ENCODE measurements at regions not wholly inside any gene's neighbourhood (a gene's known extent, or its start where the extent isn't known, plus 50 kb on each side); places are given as distances from the start of the nearest gene placed in this dataset.

DNA sequence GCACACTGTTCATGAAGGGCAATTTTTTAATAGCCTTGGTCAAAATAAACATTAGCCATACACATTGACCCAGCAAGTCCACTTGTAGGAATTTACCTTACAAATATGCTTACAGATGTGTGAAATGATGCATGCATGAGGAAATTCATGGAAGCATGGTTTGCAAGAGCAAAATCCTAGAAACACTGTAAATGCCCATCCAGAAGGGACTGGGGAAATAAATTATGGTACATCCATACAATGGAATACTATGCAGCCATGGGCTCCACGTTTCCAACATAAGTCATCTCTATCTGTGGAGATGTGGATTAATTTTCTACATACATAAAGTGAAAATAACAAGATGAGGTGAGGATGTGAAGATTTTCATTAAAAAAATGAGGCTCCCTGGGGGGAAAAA is 99.1 kb downstream of the NPY start:
- TF ChIP-seq, protein P1, sequence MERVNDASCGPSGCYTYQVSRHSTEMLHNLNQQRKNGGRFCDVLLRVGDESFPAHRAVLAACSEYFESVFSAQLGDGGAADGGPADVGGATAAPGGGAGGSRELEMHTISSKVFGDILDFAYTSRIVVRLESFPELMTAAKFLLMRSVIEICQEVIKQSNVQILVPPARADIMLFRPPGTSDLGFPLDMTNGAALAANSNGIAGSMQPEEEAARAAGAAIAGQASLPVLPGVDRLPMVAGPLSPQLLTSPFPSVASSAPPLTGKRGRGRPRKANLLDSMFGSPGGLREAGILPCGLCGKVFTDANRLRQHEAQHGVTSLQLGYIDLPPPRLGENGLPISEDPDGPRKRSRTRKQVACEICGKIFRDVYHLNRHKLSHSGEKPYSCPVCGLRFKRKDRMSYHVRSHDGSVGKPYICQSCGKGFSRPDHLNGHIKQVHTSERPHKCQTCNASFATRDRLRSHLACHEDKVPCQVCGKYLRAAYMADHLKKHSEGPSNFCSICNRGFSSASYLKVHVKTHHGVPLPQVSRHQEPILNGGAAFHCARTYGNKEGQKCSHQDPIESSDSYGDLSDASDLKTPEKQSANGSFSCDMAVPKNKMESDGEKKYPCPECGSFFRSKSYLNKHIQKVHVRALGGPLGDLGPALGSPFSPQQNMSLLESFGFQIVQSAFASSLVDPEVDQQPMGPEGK (CRISPR knock-in tag; IDR thresholded peaks at IDR 0.05; ENCODE audit: borderline replicate concordance) = no peak
- TF ChIP-seq TOX (CRISPR knock-in tag; IDR thresholded peaks at IDR 0.05; ENCODE audit: borderline replicate concordance) (no peak), SNAI2 (CRISPR knock-in tag; IDR thresholded peaks at IDR 0.05) (no peak), ZC3H10 (CRISPR knock-in tag; IDR thresholded peaks at IDR 0.05) (no peak), RARB (CRISPR knock-in tag; IDR thresholded peaks at IDR 0.05) (no peak), BACH2 (CRISPR knock-in tag; IDR thresholded peaks at IDR 0.05; ENCODE audit: borderline replicate concordance) (no peak), GLIS3 (CRISPR knock-in tag; IDR thresholded peaks at IDR 0.05) (no peak), TCF4 (CRISPR knock-in tag; IDR thresholded peaks at IDR 0.05; ENCODE audit: borderline replicate concordance) (no peak), ZFP30 (CRISPR knock-in tag; IDR thresholded peaks at IDR 0.05) (no peak), ESRRG (CRISPR knock-in tag; IDR thresholded peaks at IDR 0.05) (no peak), ZNF70 (CRISPR knock-in tag; IDR thresholded peaks at IDR 0.05) (no peak), ZFP3 (CRISPR knock-in tag; IDR thresholded peaks at IDR 0.05) (no peak)
- TF ChIP-seq, protein P2, sequence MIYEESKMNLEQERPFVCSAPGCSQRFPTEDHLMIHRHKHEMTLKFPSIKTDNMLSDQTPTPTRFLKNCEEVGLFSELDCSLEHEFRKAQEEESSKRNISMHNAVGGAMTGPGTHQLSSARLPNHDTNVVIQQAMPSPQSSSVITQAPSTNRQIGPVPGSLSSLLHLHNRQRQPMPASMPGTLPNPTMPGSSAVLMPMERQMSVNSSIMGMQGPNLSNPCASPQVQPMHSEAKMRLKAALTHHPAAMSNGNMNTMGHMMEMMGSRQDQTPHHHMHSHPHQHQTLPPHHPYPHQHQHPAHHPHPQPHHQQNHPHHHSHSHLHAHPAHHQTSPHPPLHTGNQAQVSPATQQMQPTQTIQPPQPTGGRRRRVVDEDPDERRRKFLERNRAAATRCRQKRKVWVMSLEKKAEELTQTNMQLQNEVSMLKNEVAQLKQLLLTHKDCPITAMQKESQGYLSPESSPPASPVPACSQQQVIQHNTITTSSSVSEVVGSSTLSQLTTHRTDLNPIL (CRISPR knock-in tag; IDR thresholded peaks at IDR 0.05; ENCODE audit: low read depth) = no peak
